Stimulated activated naive CD8-positive, alpha-beta T cell treated with anti-CD3 and anti-CD28 coated beads, Interleukin-15, Interleukin-2, amounts not matched to agents 100 U/mL and 50 U/mL, for 24 hours (primary cell): ENCODE measurements at regions not wholly inside any gene's neighbourhood (a gene's known extent, or its start where the extent isn't known, plus 50 kb on each side); places are given as distances from the start of the nearest gene placed in this dataset.
"Not testable (repeated sequence)": the region's sequence is repeated elsewhere in the genome, so short reads cannot be mapped to it uniquely, and the experiment has no call there.

Experiments
- ATAC-seq: fragments of 150-1000 bp; cut with Tn5 transposase; one replicate; pipeline ENCODE4 v1.10.0; 2021
- DNase-seq: peaks from one replicate; pipeline ENCODE4 v3.0.0; 2021

DNA sequence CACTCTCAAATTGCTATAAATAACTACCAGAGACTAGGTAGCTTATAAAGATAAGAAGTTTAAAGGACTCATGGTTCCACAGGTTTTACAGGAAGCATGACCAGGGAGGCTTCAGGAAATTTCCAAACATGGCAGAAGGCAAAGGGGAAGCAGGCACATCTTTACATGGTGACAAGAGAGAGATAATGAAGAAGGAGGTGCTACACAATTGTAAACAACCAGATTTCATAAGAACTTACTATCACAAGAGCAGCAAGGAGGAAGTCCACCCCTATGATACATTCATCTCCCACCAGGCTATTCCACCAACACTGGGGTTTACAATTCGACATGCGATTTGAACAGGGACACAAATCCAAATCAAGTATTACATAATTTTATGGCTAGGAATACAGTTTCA lies 257.7 kb downstream of the BTG1 start:
- DNase-seq (no peak), ATAC-seq (no peak)

DNA sequence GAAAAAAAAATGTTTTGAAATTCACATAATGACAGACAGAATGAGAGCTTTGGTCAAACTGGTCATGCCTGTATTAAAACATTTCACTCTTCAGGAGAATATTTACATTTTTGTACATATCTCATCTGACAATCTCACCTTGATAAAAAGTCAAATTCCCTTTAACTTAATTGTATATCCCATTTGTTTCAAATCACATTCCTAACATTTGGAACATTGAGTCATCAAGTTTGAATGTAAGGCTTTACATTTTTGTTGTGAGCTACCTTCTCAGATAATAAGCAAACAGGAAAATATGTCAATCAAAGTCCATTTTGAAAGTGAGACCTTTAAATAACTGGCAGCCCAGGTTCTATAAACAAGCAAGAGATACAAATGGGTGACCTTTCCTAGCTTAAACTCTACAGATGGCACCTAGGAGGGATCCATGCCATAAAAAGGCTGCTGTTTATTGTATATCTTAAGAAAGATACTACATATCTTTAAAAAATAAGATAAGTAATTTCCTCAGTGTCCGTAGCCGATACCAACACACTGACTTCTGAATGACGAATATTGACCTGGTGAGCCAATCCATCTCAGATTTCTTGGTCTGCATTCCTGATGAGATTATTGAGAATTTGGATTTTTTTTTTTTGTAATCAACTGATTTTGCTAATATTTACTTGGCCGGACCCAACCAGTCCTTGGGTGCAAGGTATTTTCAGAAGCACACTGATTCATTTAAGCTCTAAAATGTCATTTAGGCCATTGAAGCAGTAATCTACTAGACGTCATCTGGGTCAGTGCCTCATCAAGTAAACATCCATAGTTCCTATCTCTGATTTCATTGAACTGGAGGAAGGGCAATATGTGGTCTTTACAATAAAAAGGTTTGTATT lies 259.6 kb downstream of the BTG1 start:
- no peak for DNase-seq
- no peak for ATAC-seq

DNA sequence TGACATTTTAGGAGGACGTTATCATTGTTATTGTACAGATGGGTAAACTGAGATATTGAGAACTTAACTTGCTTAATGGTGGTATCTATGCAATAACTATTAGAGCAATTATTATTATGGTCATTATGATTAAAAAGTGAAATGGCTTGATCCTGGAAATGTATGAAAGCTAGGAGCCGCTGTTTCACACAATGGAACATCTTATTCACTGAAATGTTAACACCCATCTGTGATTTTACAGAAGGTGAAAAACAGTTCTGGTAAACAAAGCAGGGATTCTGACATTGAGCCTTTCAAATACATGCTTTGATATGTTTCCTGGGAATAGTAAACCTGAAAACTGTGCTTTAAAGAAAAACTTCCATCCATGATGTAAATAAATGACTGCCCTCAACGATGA lies 261.4 kb downstream of the BTG1 start:
- DNase-seq (no peak), ATAC-seq (no peak)

DNA sequence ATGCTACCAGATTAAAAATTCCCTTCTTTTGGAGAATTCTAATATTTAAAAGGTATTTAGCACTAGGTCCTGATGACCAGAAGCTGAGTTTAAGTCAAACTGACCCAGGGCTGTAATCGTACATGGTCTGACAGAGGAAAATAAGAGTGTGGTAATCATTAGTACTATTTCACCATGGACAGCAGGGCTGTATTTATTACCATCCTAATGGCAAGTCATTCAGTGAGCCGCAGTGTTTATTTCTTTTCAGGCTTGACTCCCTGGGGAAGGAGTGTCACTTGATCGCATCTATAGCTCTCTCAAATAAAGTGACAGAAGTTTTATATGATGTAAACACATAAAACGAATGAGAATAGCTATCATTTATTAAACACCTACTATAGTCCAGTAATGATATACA lies 261.8 kb downstream of the BTG1 start:
- ATAC-seq (no peak), DNase-seq (no peak)

DNA sequence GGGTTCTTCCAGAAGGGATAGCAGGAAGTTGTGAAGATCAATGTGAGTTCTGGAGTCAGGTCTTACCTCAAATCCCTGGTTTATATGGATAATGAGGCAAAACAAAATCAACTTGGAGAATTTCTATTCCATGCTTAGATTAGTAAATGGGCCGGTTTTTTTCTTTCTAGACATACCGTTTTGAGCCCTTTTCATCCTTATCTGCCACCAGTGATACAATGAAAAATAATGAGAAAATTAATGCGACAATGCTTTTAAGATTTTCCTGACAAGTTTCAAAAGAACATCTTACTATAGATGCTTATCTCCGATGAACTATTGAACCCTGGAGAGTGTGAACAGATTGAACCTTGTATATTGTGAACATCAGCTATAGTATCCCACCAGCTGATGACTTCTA lies 262.7 kb downstream of the BTG1 start:
- DNase-seq: no peak
- ATAC-seq: no peak

DNA sequence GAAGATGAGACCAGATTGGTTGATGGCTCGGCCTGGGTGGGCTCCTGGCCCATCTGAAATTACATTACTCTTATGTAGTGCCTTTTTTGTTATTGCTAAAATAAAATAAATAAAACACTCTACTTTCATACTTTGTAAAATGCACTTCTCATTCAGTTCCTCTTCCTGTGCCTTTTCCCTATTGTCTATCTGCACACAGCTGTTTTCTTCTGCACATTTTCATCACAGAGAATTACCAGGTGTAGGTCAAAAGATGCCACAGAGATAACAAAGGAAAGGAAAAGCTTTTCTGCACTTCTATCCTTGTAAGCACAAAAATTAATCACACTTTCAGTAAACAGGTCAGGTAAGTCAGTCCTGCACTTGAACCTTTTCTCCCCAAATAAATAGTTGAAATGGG lies 265.1 kb downstream of the BTG1 start:
- no peak for ATAC-seq
- no peak for DNase-seq

DNA sequence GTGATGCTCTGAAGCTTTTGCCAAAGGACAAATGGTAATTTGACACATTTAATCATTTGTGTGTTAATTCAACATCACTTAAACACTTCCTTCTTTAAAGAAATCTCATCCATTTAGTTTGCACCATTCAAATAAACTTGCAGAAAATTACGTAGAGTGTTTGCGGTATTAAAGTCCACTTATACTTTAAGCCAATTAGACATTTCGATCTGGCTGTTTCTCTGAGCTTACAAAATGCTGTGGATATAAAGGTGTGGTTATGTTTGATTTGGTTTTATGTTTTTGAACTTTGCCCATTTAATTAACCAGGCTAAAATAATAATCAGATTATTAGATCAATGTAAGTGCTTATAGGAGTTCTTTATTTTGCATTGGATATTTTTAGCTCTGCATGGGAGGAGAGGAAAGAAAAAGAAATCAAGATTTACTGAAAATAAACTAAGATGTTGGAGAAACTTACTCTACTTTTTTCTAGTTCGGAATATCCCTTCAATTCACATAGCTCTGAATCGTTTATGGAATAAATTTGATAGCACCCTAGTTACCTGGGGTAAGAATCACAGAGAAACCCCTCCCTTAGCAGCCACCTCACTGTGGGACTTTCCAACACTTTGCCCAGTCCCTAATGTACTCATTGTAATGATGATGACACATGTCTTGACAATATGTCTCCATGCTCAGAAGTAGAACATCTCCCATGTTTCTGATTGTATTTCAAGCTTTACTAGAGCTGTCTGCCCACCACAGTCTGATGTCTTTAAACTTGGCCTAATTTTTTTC lies 268.0 kb downstream of the BTG1 start:
- ATAC-seq (peak; percentile 71), DNase-seq (peak; percentile 37)

DNA sequence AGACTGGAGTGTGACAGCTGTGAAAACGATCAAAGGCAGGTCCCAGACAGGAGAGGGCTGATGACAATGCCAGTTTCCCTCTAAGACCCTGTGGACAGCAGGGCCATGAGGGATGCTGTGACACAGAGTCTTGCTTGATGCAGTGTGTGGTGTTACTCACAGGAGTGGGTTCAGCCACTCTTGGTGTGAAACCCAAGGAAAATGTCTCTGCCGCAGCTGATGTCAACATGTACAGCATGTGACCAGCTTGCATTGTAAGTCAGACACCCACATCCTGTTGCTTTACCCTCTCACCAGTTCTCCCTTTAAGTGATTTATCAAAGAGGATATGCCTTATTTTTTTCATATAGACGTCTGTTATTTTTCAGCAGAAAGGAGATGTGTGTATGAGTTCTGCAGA lies 268.6 kb downstream of the BTG1 start:
- peak; percentile 75 for DNase-seq
- peak; percentile 99 for ATAC-seq

DNA sequence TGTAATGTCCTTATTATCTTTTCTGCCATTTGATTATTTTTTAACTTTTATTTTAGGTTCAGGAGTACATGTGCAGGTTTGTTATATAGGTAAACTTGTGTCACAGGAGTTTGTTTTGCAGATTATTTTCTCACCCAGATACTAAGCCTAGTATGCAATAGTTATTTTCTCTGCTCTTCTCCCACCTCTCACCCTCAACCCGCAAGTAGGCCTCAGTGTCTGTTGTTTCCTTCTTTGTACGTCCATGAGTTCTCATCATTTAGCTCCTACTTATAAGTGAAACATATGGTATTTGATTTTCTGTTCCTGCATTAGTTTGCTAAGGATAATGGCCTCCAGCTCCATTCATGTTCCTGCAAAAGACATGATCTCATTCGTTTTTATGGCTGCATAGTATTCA lies 270.0 kb downstream of the BTG1 start:
- ATAC-seq, DNase-seq: not testable (repeated sequence)

DNA sequence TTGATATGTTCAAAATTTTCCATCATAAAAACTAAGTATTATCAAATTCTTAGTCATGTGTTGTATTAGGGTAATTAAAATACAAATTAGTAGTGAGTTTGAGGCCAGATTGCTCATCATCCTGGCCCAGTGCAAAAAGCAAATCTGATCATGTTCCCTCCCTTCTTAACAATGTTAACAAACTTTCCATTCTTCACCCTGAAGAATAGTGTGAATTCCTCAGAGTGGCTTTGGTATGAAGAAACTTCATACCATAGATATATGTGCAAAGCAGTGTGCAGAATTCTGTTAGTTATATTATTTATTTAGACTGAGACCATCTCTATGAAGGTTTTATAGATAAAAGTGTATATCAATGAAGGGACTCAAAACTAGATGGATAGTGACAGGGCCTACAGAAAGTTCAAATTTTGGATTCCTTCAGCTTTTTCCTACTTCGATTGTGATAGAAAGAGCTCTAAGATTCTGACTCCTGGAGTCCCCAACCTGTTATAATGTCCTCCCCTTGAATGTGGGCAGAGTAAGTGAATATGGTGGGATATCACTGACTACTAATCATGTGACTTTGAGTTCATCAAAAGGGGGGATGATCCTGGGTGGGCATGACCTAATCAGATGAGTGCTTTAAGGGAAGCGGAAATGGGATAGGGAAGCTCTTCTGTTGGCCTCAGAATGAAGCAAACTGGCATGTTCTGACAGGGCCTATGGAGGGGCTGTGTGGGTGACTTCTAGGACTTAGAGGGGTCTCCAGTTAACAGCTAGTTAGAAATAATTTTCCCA lies 271.4 kb downstream of the BTG1 start:
- DNase-seq: no peak
- ATAC-seq: no peak

DNA sequence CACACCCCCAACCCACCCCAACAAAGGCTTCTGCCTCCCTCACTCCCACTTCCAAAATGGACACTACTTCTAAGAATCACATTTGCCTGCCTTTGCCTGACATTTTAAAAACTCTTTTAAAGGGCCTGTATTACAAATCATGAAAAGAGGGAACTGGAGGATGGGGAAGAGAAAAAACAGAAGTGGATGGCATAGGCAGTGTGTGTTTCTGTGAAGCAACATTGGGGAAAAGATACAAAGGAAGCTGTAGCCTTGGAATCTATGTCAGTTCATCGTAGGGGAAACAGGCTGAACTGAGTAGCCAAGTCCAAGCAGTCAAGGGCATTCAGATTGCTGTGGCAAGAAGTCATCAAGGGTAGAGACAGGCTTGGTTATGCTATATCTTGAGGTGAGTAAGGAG lies 273.9 kb downstream of the BTG1 start:
- no peak for DNase-seq
- no peak for ATAC-seq

DNA sequence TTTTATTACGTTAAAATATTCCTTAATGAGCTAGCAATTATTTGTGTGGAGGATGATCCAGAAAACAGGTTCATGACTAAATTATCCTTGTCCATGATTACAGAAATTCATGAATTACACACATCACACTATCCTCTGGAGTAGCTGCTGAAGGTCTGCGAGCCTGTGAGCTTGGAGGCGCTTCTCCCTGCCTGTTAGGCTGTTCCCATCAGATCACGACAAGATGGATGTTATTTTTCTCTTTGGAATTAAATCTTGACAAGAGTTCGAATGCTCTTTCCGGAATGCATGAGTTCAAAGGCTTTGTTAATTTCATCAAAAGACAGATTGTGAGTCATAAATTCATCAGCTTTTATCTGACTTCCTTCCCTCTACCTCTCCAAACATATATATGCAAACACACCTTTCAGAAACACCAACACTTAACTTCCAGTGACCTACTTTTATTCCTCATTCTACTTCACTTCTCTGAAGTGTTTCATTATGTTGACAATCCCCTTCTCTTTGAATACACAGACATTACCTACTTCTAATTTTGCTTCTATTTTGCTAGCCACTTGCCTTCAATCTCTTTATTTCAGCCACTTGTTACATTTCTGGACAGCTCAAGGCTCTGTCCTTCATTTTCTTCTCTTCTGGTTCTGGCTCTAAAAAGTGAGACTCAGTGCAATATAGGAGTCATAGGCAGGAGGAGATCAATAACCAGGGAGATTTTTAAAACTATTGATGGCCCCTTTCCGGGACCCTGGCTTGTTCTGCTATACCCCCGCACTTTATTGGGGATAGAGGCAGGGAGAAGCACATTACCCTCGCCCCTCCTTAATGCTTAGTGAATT lies 274.6 kb downstream of the BTG1 start:
- no peak for DNase-seq
- ATAC-seq: no peak

DNA sequence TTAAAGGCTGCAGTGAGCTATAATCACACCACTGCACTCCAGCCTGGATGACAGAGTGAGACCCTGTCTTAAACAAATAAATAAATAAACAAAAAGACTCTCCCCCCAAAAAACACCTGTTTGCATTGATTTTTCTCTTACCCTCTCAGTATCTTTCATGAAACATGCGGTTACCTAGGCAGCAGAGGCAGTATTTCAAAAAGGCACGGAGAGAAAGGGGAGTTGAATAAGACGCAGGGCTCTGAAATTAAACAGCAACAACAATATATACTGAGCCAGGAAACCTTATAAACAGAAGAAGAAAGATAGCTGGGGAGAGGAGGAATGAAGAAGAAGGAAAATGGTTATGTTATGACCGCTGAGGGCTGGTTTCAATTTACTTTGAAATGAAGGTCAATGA lies 277.6 kb downstream of the BTG1 start:
- DNase-seq (no peak), ATAC-seq (no peak)

DNA sequence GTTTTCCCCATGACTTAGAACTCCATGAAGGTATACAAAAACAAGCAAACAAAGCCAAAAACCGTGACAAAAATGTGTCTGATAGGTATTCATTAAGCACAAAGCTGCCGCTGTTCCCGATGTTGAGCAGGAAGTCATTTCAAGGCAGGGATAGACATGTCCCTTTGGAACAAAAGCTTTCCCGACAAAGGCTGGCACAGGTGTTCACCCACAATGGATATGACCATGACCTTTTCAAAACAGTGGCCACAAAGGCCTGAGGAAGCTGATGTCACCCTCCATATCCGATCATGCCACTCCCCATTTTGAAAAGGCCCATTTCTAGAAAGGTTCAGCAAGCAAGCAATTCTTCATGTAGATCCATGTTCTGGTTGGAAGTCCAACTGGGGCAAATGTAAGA lies 279.1 kb downstream of the BTG1 start:
- DNase-seq (no peak), ATAC-seq (no peak)

DNA sequence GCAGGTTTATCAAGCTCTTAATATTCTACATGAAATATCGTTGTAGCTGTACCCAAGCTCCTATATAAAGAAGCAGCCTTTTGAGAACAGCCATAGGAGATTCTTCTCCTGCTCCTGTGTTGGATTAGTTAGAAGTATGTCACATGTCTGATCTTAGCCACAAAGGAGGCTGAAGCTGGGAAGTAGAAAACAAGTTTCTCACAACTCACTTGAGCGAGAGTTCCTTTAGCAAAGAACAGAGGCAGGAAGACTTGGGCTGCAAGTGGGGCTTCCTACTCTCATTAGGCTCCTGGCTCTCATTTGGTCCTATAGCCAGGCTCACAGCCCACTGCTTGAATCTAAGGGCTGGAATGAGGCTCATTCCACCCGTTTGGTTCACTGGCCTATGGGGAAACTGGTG lies 281.9 kb downstream of the BTG1 start:
- DNase-seq (no peak), ATAC-seq (no peak)

DNA sequence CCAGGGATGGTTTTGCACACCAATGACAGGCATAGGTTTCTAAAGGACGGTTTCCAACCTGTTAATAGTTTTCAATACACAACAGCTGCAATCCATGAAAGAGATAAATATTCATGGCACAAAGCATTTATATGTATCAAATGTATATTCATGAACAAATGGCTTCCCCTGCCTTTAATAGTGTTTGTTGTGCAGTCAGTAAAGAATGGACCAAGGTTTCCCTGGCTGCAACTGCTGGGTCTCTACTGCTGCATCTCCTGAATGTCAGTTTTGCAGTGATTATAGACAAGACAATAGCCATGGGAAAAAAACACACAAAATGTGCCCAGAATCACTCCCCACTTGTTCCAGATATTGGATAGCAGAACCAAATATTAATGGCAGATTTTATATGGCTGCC lies 284.1 kb downstream of the BTG1 start:
- ATAC-seq: no peak
- no peak for DNase-seq

DNA sequence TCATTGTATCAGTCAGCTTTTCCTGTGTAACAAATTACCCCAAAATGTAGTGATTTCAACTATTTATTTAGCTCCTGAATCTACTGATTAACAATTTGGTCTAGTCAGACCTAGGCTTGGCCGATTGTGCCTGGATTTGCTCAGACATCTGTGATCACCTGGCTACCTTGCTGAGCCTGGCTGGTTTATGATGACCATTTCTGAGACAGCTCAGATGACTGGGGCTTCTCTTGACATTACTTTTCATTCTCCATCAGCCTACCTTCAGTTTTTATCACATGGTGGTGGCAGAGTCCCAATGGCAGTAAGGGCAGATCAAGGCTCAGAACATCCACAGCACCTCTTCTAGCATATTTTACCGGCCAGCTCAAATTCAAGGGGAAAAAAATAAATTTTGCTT lies 286.3 kb downstream of the BTG1 start:
- ATAC-seq (no peak), DNase-seq (no peak)

DNA sequence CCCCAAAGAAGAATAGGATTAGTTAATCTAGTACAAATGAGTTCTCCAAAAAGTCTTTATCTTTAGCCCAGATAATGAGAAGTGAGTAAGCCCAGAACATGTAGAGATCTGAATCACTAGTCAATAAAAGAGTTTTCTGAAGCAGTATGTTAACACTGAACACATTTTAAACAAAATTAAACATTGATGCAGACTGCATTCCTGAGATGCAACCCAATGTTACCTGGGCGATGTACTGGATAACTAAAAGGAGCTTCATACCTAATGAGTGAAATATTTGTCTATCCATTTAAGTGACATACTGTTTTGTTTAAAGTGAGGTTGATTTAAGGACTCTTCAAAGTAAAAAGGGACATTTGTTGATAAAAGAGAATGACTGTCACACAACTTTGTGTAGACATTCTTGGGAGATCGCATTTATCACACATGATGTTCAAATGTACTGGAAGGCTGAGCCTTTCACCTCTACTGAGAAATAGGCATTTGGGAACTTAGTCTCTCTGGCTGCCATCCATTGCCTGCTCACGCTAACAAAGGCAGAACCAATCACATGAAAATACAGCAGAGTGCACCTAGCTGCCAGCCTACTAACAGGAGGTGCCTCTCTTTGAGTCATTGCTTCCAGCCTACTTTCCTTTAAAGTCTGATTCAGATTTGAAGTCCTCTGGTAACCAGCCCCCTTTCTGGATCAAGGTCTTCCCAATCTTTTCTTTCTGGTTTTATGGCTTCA lies 287.7 kb downstream of the BTG1 start:
- DNase-seq (no peak), ATAC-seq (no peak)

DNA sequence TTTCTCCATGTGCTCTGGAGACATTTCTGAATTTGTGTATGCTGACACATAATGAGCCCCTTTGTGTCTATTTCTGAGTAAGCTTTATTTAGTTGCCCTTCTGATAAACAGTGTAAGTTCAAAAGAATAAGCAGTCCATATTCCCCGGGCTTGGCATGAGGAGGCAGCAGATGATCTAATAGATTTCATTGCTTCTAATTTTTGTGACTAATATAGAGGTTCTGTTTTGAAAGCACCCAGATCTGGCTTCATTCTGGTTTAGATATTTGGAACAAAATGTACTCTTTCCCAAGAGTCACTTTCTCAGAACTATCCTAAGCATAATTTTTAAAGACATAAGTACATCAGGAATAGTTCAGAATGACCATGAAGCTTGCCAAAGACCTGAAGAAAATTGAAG lies 290.9 kb downstream of the BTG1 start:
- no peak for DNase-seq
- no peak for ATAC-seq

DNA sequence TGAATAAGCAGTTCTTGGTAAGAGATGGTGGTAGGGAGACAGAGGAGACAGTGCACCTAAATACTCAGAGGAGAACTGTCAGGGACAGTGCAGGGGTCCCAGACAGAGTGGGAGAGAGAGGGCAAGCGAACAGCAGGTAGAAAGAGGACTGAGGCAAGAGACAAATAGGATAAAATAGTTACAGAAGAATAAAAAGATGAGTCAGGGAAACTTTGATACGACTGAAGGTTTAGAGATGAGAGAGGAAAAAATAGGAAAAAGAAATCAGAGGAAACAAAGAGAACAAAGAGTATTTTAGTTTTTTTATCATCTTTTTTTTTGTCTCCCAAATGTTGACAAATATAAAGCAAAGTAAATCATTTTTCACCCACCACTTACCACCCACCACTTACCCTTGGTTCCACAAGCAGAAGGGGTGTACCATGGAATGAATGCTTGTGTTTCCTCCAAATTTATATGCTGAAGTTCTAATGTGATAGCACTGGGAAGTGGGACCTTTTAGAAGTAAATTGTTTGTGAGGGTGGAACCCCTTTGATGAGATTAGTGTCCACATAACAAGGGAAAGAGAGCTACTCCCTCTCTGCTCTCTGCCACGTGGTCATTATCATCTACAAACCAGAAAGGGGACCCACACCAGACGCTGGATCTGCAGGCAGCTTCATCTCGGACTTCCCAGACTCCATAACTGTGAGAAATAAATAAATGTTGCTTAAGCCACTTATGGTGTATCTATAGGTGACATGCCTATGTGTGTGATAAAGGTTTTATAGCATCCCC lies 292.1 kb downstream of the BTG1 start:
- DNase-seq: no peak
- ATAC-seq: no peak
